Activated CD8-positive, alpha-beta T cell treated with anti-CD3 and anti-CD28 coated beads for 36 hours (primary cell): ENCODE measurements at regions not wholly inside any gene's neighbourhood (a gene's known extent, or its start where the extent isn't known, plus 50 kb on each side); places are given as distances from the start of the nearest gene placed in this dataset.

ENCODE experiments used
- ATAC-seq: fragments of 200-7000 bp; cut with Tn5 transposase; one replicate; pipeline ENCODE4 v1.10.0; 2021; ENCODE audit warnings: mild to moderate bottlenecking, moderate library complexity
- CTCF ChIA-PET: fragments of 350-600 bp; sonication (Branson Sonifier 250); formaldehyde crosslinking; loops from one replicate; lab custom pipeline; 2021; ENCODE audit warnings: antibody characterized with exemption; lab: Charles Lee
- POLR2A ChIA-PET: fragments of 350-600 bp; sonication (Branson Sonifier 250); formaldehyde crosslinking; loops from one replicate; lab custom pipeline; 2021; ENCODE audit warnings: antibody characterized with exemption; lab: Charles Lee
- DNase-seq: peaks from one replicate; pipeline ENCODE4 v3.0.0-alpha.2; 2020
- H3K27ac Mint-ChIP-seq: one replicate; pipeline ENCODE4 v1.8.0; 2021; ENCODE audit warnings: mild to moderate bottlenecking, mixed read lengths
- H3K27me3 Mint-ChIP-seq: one replicate; pipeline ENCODE4 v1.8.0; 2021; ENCODE audit warnings: mixed read lengths
- H3K36me3 Mint-ChIP-seq: one replicate; pipeline ENCODE4 v1.8.0; 2021; ENCODE audit warnings: low read depth, mixed read lengths
- H3K4me1 Mint-ChIP-seq: one replicate; pipeline ENCODE4 v1.8.0; 2021; ENCODE audit warnings: low read depth, mixed read lengths
- H3K4me3 Mint-ChIP-seq: one replicate; pipeline ENCODE4 v1.8.0; 2021; ENCODE audit warnings: mild to moderate bottlenecking, moderate library complexity, mixed read lengths
- H3K9me3 Mint-ChIP-seq: one replicate; pipeline ENCODE4 v1.8.0; 2021; ENCODE audit warnings: mixed read lengths
- intact Hi-C: fragments of 100-400 bp; cut with micrococcal nuclease; formaldehyde crosslinking; loops from one replicate; pipeline ENCODE4 v1.10.0; 2022
- TF ChIP-seq, protein P1 (sequence below): fragments of 200-600 bp; IDR thresholded peaks from one replicate; pipeline ENCODE4 v1.8.0; 2022; ENCODE audit warnings: antibody characterized with exemption, mild to moderate bottlenecking

DNA sequence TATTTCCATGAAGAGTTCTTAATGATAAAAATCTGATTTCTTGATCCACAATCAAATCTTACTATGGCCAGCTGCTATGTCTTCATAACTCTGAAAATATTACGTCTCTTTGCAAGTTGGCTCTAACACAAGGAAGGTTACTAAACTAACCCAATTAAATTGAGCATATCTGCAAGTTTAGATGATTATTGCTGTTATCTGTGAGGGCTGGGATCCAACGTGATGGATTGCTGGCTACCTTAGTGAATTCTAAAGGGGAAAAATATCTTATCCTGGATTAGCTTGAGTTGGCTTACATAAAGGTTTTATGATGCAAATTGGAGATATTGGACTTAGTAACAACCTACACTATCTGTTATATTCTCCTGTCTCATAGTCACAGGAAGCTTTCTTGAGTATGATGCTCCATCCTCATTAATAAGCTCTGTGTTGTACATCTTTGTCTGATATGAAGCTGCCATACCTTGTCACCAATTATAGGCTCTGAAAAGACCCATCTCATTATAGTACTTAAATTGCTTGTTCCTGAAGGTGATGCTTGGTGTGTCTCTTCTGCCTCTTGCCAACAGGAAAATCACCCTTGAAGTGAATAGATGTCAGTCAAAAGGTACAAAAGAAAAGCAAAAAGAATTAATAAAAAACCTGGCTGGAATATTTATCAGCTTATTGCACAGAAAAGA is 733.0 kb upstream of the MEF2C start:
- DNase-seq (no peak), ATAC-seq (no peak)
- H3K9me3 Mint-ChIP-seq = no peaks in the 10 kb centered on the region
- H3K27ac Mint-ChIP-seq = no peak overlapping the region
- TF ChIP-seq, protein P1, sequence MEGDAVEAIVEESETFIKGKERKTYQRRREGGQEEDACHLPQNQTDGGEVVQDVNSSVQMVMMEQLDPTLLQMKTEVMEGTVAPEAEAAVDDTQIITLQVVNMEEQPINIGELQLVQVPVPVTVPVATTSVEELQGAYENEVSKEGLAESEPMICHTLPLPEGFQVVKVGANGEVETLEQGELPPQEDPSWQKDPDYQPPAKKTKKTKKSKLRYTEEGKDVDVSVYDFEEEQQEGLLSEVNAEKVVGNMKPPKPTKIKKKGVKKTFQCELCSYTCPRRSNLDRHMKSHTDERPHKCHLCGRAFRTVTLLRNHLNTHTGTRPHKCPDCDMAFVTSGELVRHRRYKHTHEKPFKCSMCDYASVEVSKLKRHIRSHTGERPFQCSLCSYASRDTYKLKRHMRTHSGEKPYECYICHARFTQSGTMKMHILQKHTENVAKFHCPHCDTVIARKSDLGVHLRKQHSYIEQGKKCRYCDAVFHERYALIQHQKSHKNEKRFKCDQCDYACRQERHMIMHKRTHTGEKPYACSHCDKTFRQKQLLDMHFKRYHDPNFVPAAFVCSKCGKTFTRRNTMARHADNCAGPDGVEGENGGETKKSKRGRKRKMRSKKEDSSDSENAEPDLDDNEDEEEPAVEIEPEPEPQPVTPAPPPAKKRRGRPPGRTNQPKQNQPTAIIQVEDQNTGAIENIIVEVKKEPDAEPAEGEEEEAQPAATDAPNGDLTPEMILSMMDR = no peak
- no peak overlapping the region for H3K4me3 Mint-ChIP-seq
- POLR2A ChIA-PET = no interaction called here
- CTCF ChIA-PET = no interaction called here
- intact Hi-C loops = no loop called here
- H3K4me1 Mint-ChIP-seq = no peaks in the 10 kb centered on the region
- H3K27me3 Mint-ChIP-seq = no peaks in the 10 kb centered on the region
- H3K36me3 Mint-ChIP-seq = no peaks in the 10 kb centered on the region

- intact Hi-C loops = no loop called here
- DNase-seq (no peak), ATAC-seq (no peak)
- TF ChIP-seq, protein P1 = no peak
- Mint-ChIP-seq H3K36me3 (no peaks in the 10 kb centered on the region), H3K27ac (no peak overlapping the region), H3K27me3 (no peaks in the 10 kb centered on the region), H3K4me1 (no peaks in the 10 kb centered on the region), H3K9me3 (no peaks in the 10 kb centered on the region), H3K4me3 (no peak overlapping the region)
- ChIA-PET CTCF (no interaction called here), POLR2A (interaction anchor here (0.9 kb wide), 1 partner anchor 639 kb away, joined by 3 read pairs; no protein-coding TSS in a partner anchor)
Observed at GRCh38 chr5:89613222-89613956, 730.4 kb upstream of the MEF2C start.

- intact Hi-C loops = no loop called here
- no peak for ATAC-seq
- Mint-ChIP-seq H3K36me3 (no peaks in the 10 kb centered on the region), H3K9me3 (no peaks in the 10 kb centered on the region), H3K27me3 (no peaks in the 10 kb centered on the region), H3K4me1 (no peaks in the 10 kb centered on the region), H3K4me3 (no peak overlapping the region), H3K27ac (no peak overlapping the region)
- ChIA-PET CTCF (no interaction called here), POLR2A (no interaction called here)
- no peak for DNase-seq
- TF ChIP-seq, protein P1 = no peak
Observed at GRCh38 chr5:89606939-89607534, 724.1 kb upstream of the MEF2C start.

GRCh38 chr5:89604342-89604741 is 721.4 kb upstream of the MEF2C start:
- ATAC-seq (no peak), DNase-seq (no peak)
- Mint-ChIP-seq H3K36me3 (no peaks in the 10 kb centered on the region), H3K9me3 (no peaks in the 10 kb centered on the region), H3K4me3 (no peak overlapping the region), H3K4me1 (no peaks in the 10 kb centered on the region), H3K27me3 (no peaks in the 10 kb centered on the region), H3K27ac (no peak overlapping the region)
- POLR2A ChIA-PET = no interaction called here
- CTCF ChIA-PET = interaction anchor here (1.1 kb wide), 1 partner anchor 160 kb away, joined by 3 read pairs; no protein-coding TSS in a partner anchor
- intact Hi-C loops = no loop called here
- TF ChIP-seq, protein P1 = no peak

- no peaks in the 10 kb centered on the region for H3K36me3 Mint-ChIP-seq
Observed at GRCh38 chr5:89601880-89602279, 718.9 kb upstream of the MEF2C start.

More at GRCh38 chr5:89601880-89602279, 718.9 kb upstream of the MEF2C start:
- ATAC-seq (no peak), DNase-seq (no peak)
- intact Hi-C loops = no loop called here
- POLR2A ChIA-PET = no interaction called here
- Mint-ChIP-seq H3K27me3 (no peaks in the 10 kb centered on the region), H3K4me1 (no peaks in the 10 kb centered on the region), H3K27ac (no peak overlapping the region), H3K4me3 (no peak overlapping the region), H3K9me3 (no peaks in the 10 kb centered on the region)
- CTCF ChIA-PET = no interaction called here
- TF ChIP-seq, protein P1 = no peak
